ENCODE measurements at regions not wholly inside any gene's neighbourhood (a gene's known extent, or its start where the extent isn't known, plus 50 kb on each side); places are given as distances from the start of the nearest gene placed in this dataset.

DNA sequence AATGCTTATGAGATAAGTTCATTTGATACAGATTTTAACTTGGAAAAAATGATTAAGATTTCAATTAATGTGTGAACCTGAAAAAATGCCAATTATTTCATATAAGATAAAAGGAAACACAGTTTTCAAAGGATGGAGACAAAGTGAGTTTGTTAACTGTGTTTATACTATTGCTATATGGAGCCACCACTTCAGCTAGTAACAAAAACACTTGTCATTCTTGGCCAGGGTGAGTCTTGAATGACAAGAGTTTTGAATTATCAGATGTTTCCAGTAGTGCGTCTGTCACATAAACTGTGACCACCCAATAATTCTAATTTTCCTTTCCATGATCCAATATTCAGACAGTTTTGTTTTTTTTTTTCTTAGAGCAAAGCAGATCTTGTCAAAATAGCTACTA is 78.0 kb upstream of the GADL1 start:
- H3K4me1 ChIP-seq (ENCODE audit: control insufficient read depth, extremely low read depth, insufficient read depth, low read length): no peaks in the 10 kb centered on the region
- FAIRE-seq (no peak), DNase-seq (ENCODE audit: low read depth, low spot score) (no peak)
- no peak for TF ChIP-seq CTCF (IDR thresholded peaks at IDR 0.05; ENCODE audit: extremely low read depth in 1 of 2, insufficient read depth in 1 of 2, low read depth in 1 of 2, low read length in 2 of 2)
- TF ChIP-seq, protein P1, sequence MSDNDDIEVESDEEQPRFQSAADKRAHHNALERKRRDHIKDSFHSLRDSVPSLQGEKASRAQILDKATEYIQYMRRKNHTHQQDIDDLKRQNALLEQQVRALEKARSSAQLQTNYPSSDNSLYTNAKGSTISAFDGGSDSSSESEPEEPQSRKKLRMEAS (IDR thresholded peaks at IDR 0.05; ENCODE audit: insufficient read depth, insufficient read length): no peak
- TF ChIP-seq GATA2 (IDR thresholded peaks at IDR 0.05; ENCODE audit: insufficient read depth, insufficient read length, low read depth, low read length): no peak
- TF ChIP-seq FOS (IDR thresholded peaks at IDR 0.05; ENCODE audit: borderline replicate concordance, insufficient read depth, low read length): no peak
- TF ChIP-seq EZH2 (IDR thresholded peaks at IDR 0.05; ENCODE audit: borderline replicate concordance, low read depth, low read length, severe bottlenecking): no peak
- TF ChIP-seq POLR2A (IDR thresholded peaks at IDR 0.05; ENCODE audit: low read depth, low read length): no peak
- no peak for TF ChIP-seq MYC (IDR thresholded peaks at IDR 0.05; ENCODE audit: low read depth, low read length)
- TF ChIP-seq JUN (IDR thresholded peaks at IDR 0.05; ENCODE audit: borderline replicate concordance, insufficient read depth, insufficient read length, low read depth): no peak
- TF ChIP-seq POLR2AphosphoS5 (IDR thresholded peaks at IDR 0.05; ENCODE audit: insufficient read depth, low read depth, low read length): no peak
- no peak overlapping the region for H2AFZ ChIP-seq (ENCODE audit: low read depth, low read length)
- H3K4me2 ChIP-seq (ENCODE audit: insufficient read depth, low read length): no peak overlapping the region
- no peak overlapping the region for H3K4me3 ChIP-seq (replicated peaks in 1 of 3; ENCODE audit: insufficient read depth in 1 of 3, low read depth in 1 of 3, low read length in 3 of 3)
- H3K9ac ChIP-seq (replicated peaks; ENCODE audit: extremely low read depth, insufficient read depth, low read length): no peak overlapping the region
- H3K9me3 ChIP-seq (replicated peaks; ENCODE audit: control insufficient read depth, insufficient read depth, low read length): no peaks in the 10 kb centered on the region
- H3K9me1 ChIP-seq (replicated peaks; ENCODE audit: control insufficient read depth, extremely low read depth, insufficient read depth, low read length): no peaks in the 10 kb centered on the region
- no peak overlapping the region for H3K27ac ChIP-seq (ENCODE audit: insufficient read depth, low read depth, low read length)
- dilution Hi-C loops (cut with MboI; ENCODE audit: extremely low pct_ligation_motif_present, low sequenced_read_pairs) (no loop called here), intact Hi-C loops (cut with micrococcal nuclease) (no loop called here)
- no peaks in the 10 kb centered on the region for H3K79me2 ChIP-seq (ENCODE audit: control insufficient read depth, insufficient read depth, low read length)
- ChIA-PET POLR2A (no interaction called here), CTCF (interaction anchor here (1.0 to 5.1 kb wide), 4 partner anchors 10 to 996 kb away, joined by 3 to 23 read pairs (median 4); no protein-coding TSS in a partner anchor)
- BruUV-seq (replicated peaks): no TSS peak
- no peaks in the 10 kb centered on the region for H3K36me3 ChIP-seq (ENCODE audit: control insufficient read depth in 2 of 2, extremely low read depth in 1 of 2, insufficient read depth in 2 of 2, low read length in 2 of 2)
- no peaks in the 10 kb centered on the region for H4K20me1 ChIP-seq (replicated peaks; ENCODE audit: control insufficient read depth, extremely low read depth, insufficient read depth, low read length)
- H3K27me3 ChIP-seq (ENCODE audit: control insufficient read depth in 2 of 2, insufficient read depth in 2 of 2, low read length in 2 of 2): no peaks in the 10 kb centered on the region

Measured in endothelial cell of umbilical vein (primary cell).